Loucy (cell line): ENCODE measurements at regions not wholly inside any gene's neighbourhood (a gene's known extent, or its start where the extent isn't known, plus 50 kb on each side); places are given as distances from the start of the nearest gene placed in this dataset.

ENCODE experiments used
- H2AFZ ChIP-seq: fragments of 200-600 bp; sonication (generic); 2 replicates; pipeline ENCODE4 v1.6.0; 2016; ENCODE audit warnings: antibody characterized with exemption, mild to moderate bottlenecking, low read length, moderate library complexity
- H3F3A ChIP-seq: fragments of 200-600 bp; 2 replicates; pipeline ENCODE4 v1.6.0; 2016; ENCODE audit warnings: antibody characterized with exemption, low read depth, mild to moderate bottlenecking
- H3K27me3 ChIP-seq: fragments of 200-600 bp; sonication (generic); 2 replicates; pipeline ENCODE4 v1.6.1; 2014; ENCODE audit warnings: low read length, mild to moderate bottlenecking; ENCODE audit not compliant: insufficient read depth, poor library complexity, severe bottlenecking
- H3K36me3 ChIP-seq: fragments of 200-600 bp; sonication (generic); 2 replicates; pipeline ENCODE4 v1.6.1; 2016; ENCODE audit warnings: low read length; ENCODE audit not compliant: insufficient read depth
- H3K4me1 ChIP-seq: fragments of 200-600 bp; sonication (generic); 2 replicates; pipeline ENCODE4 v1.5.1; 2014; ENCODE audit warnings: low read length, mild to moderate bottlenecking; ENCODE audit not compliant: insufficient read depth, poor library complexity, severe bottlenecking
- H3K4me2 ChIP-seq: fragments of 200-600 bp; sonication (generic); 2 replicates; pipeline ENCODE4 v1.6.0; 2014; ENCODE audit warnings: antibody characterized with exemption, low read length, low read depth, mild to moderate bottlenecking; ENCODE audit not compliant: poor library complexity, severe bottlenecking
- H3K4me3 ChIP-seq: fragments of 200-600 bp; sonication (generic); 2 replicates; pipeline ENCODE4 v1.5.1; 2014; ENCODE audit warnings: low read length, mild to moderate bottlenecking, mixed read lengths; ENCODE audit not compliant: poor library complexity, severe bottlenecking
- H3K79me2 ChIP-seq: fragments of 200-600 bp; sonication (generic); 2 replicates; pipeline ENCODE4 v1.6.1; 2014; ENCODE audit warnings: low read length; ENCODE audit not compliant: insufficient read depth
- H3K9ac ChIP-seq: fragments of 200-600 bp; sonication (generic); 2 replicates; pipeline ENCODE4 v1.6.0; 2014; ENCODE audit warnings: mild to moderate bottlenecking, low read depth, low read length, moderate library complexity; ENCODE audit not compliant: poor library complexity, severe bottlenecking
- H3K9me2 ChIP-seq: fragments of 200-600 bp; sonication (generic); replicated peaks from 2 replicates; pipeline ENCODE4 v1.6.1; 2016; ENCODE audit warnings: low read depth, low read length, mixed read lengths
- H3K9me3 ChIP-seq: fragments of 200-600 bp; sonication (generic); 2 replicates; pipeline ENCODE4 v1.6.1; 2014; ENCODE audit warnings: mild to moderate bottlenecking, antibody characterized with exemption, low read length, low read depth; ENCODE audit not compliant: insufficient read depth
- H4K20me1 ChIP-seq: fragments of 200-600 bp; sonication (generic); 2 replicates; pipeline ENCODE4 v1.6.0; 2014; ENCODE audit warnings: antibody characterized with exemption, low read length, mild to moderate bottlenecking; ENCODE audit not compliant: insufficient read depth, poor library complexity, severe bottlenecking
- CTCF ChIP-seq: fragments of 200-600 bp; sonication (generic); conservative IDR thresholded peaks from 2 replicates; pipeline ENCODE4 v1.5.1; 2014; ENCODE audit warnings: mild to moderate bottlenecking, antibody characterized with exemption, low read length
- EZH2phosphoT487 ChIP-seq: fragments of 200-600 bp; IDR thresholded peaks from 2 replicates; pipeline ENCODE4 v1.6.1; 2018; ENCODE audit warnings: antibody characterized with exemption, mild to moderate bottlenecking, moderate library complexity, borderline replicate concordance

- Histone ChIP-seq H3K4me3 (no peak overlapping the region), H3K79me2 (no peaks in the 10 kb centered on the region), H4K20me1 (no peaks in the 10 kb centered on the region), H3K4me2 (no peak overlapping the region), H3K9me3 (peaks cover 7% of the 10 kb centered on the region; the same call in 1 of the 2 replicates), H3K9me2 (no peaks in the 10 kb centered on the region), H3K36me3 (no peaks in the 10 kb centered on the region), H3K9ac (no peak overlapping the region), H3K27me3 (no peaks in the 10 kb centered on the region), H3K4me1 (no peaks in the 10 kb centered on the region), H2AFZ (no peak overlapping the region), H3F3A (no peaks in the 10 kb centered on the region)
- TF ChIP-seq EZH2phosphoT487 (no peak), CTCF (no peak)
Observed at GRCh38 chr10:28137907-28138880, 139.3 kb upstream of the ODAD2 start.

DNA sequence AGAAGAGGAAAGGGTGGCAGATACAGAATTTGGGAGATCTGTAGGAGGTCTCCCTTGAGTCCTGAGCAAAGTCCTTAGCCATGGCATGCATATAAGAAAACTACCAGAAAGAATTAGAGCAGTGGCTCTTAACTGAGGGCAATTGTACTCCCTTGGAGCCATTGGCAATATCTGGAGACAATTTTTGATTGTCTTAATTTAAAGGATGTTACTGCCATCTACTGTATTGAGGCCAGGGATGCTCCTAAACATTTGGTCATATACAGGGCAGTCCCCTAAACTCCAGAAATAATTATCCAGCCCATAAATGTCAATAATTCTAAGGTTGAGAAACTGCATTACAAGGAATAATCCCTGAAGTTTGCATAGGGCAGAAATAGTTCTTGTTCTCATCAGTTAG, 136.4 kb upstream of the ODAD2 start:
- Histone ChIP-seq H3K27me3 (no peaks in the 10 kb centered on the region), H3K4me2 (no peak overlapping the region), H3K9me3 (peaks cover 7% of the 10 kb centered on the region; the same call in 1 of the 2 replicates), H3K79me2 (no peaks in the 10 kb centered on the region), H3K36me3 (no peaks in the 10 kb centered on the region), H3K4me1 (no peaks in the 10 kb centered on the region), H3K4me3 (no peak overlapping the region), H4K20me1 (no peaks in the 10 kb centered on the region), H3K9me2 (no peaks in the 10 kb centered on the region), H3K9ac (no peak overlapping the region), H2AFZ (no peak overlapping the region), H3F3A (no peaks in the 10 kb centered on the region)
- TF ChIP-seq EZH2phosphoT487 (no peak), CTCF (no peak; the same call in 1 of the 2 replicates)

- no peaks in the 10 kb centered on the region for H3K79me2 ChIP-seq
- no peaks in the 10 kb centered on the region for H4K20me1 ChIP-seq
- H3K4me2 ChIP-seq = no peak overlapping the region
- no peak overlapping the region for H3K9ac ChIP-seq
- no peaks in the 10 kb centered on the region; the same call in 1 of the 2 replicates for H3K9me3 ChIP-seq
- no peak for TF ChIP-seq CTCF
- TF ChIP-seq EZH2phosphoT487 = no peak
- no peaks in the 10 kb centered on the region for H3K27me3 ChIP-seq
- H3F3A ChIP-seq = no peaks in the 10 kb centered on the region
- H3K9me2 ChIP-seq = no peaks in the 10 kb centered on the region
- H2AFZ ChIP-seq = no peak overlapping the region
- H3K36me3 ChIP-seq = no peaks in the 10 kb centered on the region
- H3K4me3 ChIP-seq = no peak overlapping the region
- no peaks in the 10 kb centered on the region for H3K4me1 ChIP-seq
Observed at GRCh38 chr10:28130267-28130666, 131.4 kb upstream of the ODAD2 start.
